ENCODE measurements at regions not wholly inside any gene's neighbourhood (a gene's known extent, or its start where the extent isn't known, plus 50 kb on each side); places are given as distances from the start of the nearest gene placed in this dataset.

DNA sequence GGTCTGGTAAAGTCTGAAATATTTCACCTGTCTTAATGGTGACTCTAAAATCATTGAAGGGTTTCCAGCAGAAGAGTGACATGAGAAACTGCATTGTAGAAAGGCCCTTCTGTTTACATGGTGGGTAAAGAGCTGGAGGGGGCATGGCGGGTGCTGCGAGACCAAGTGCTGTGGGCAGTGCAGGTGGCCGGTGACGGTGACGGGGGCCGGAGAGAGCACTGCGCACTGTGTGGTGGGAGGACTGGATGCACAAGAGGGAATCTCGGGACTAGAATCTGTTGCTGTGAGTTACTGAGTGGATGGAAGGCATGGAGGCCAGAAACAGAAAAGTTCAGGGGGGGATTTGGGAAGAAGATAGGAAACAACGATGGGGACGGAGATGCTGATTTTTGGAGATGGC is 218.7 kb downstream of the USP6NL start:
- H3K4me3 ChIP-seq (ENCODE audit: low read depth, low read length) = no peak overlapping the region

More for the DNA sequence above, 218.7 kb downstream of the USP6NL start:
- H3K36me3 ChIP-seq (ENCODE audit: control insufficient read depth in 2 of 2, insufficient read depth in 1 of 2, low read length in 2 of 2) = no peaks in the 10 kb centered on the region
- no peaks in the 10 kb centered on the region for H3K9me3 ChIP-seq (ENCODE audit: control insufficient read depth, insufficient read depth, low read depth, low read length)
- CTCF ChIA-PET = interaction anchor here (0.7 to 1.2 kb wide), 2 partner anchors 18 to 21 kb away, joined by 3 read pairs; no protein-coding TSS in a partner anchor
- no peak overlapping the region for H3K27ac ChIP-seq (ENCODE audit: extremely low read depth, low read depth, low read length)
- POLR2A ChIA-PET = no interaction called here
- no peaks in the 10 kb centered on the region for H3K4me1 ChIP-seq (ENCODE audit: control insufficient read depth, insufficient read depth, low read length)
- TF ChIP-seq ZNF292 (tag by site-specific recombination; IDR thresholded peaks at IDR 0.05; ENCODE audit: borderline replicate concordance, low read depth) (no peak), ELK4 (IDR thresholded peaks at IDR 0.05; ENCODE audit: borderline replicate concordance, low read depth, low read length) (no peak), ZNF707 (tag by site-specific recombination; IDR thresholded peaks at IDR 0.05) (no peak), ZSCAN16 (tag by site-specific recombination; IDR thresholded peaks at IDR 0.05) (no peak), ZBTB26 (tag by site-specific recombination; optimal IDR thresholded peaks at IDR 0.05) (no peak), ZNF23 (tag by site-specific recombination; IDR thresholded peaks at IDR 0.05; ENCODE audit: borderline replicate concordance) (no peak), ZNF600 (tag by site-specific recombination; IDR thresholded peaks at IDR 0.05) (no peak), SETDB1 (IDR thresholded peaks at IDR 0.05; ENCODE audit: insufficient read length, low read length) (no peak), ZNF2 (tag by site-specific recombination; IDR thresholded peaks at IDR 0.05) (no peak), HOXA7 (CRISPR knock-in tag; IDR thresholded peaks at IDR 0.05; ENCODE audit: borderline replicate concordance) (no peak), ZNF626 (tag by site-specific recombination; IDR thresholded peaks at IDR 0.05) (no peak), TSHZ1 (tag by site-specific recombination; IDR thresholded peaks at IDR 0.05; ENCODE audit: borderline replicate concordance) (no peak), ZNF280D (tag by site-specific recombination; IDR thresholded peaks at IDR 0.05) (no peak), ZNF214 (tag by site-specific recombination; IDR thresholded peaks at IDR 0.05; ENCODE audit: borderline replicate concordance) (no peak), ZNF394 (tag by site-specific recombination; IDR thresholded peaks at IDR 0.05; ENCODE audit: borderline replicate concordance) (no peak), ZNF518A (tag by site-specific recombination; conservative IDR thresholded peaks at IDR 0.05; ENCODE audit: low read depth) (no peak)
- TF ChIP-seq, protein P1, sequence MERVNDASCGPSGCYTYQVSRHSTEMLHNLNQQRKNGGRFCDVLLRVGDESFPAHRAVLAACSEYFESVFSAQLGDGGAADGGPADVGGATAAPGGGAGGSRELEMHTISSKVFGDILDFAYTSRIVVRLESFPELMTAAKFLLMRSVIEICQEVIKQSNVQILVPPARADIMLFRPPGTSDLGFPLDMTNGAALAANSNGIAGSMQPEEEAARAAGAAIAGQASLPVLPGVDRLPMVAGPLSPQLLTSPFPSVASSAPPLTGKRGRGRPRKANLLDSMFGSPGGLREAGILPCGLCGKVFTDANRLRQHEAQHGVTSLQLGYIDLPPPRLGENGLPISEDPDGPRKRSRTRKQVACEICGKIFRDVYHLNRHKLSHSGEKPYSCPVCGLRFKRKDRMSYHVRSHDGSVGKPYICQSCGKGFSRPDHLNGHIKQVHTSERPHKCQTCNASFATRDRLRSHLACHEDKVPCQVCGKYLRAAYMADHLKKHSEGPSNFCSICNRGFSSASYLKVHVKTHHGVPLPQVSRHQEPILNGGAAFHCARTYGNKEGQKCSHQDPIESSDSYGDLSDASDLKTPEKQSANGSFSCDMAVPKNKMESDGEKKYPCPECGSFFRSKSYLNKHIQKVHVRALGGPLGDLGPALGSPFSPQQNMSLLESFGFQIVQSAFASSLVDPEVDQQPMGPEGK (tag by site-specific recombination; IDR thresholded peaks at IDR 0.05) = no peak
- TF ChIP-seq, protein P2, sequence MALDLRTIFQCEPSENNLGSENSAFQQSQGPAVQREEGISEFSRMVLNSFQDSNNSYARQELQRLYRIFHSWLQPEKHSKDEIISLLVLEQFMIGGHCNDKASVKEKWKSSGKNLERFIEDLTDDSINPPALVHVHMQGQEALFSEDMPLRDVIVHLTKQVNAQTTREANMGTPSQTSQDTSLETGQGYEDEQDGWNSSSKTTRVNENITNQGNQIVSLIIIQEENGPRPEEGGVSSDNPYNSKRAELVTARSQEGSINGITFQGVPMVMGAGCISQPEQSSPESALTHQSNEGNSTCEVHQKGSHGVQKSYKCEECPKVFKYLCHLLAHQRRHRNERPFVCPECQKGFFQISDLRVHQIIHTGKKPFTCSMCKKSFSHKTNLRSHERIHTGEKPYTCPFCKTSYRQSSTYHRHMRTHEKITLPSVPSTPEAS (tag by site-specific recombination; IDR thresholded peaks at IDR 0.05) = no peak

Measured in HEK293 (cell line).